ENCODE measurements at regions not wholly inside any gene's neighbourhood (a gene's known extent, or its start where the extent isn't known, plus 50 kb on each side); places are given as distances from the start of the nearest gene placed in this dataset.

GRCh38 chr11:97332271-97332670 is 942.5 kb downstream of the JRKL start:
- Histone ChIP-seq H3K27ac (no peak overlapping the region), H3K27me3 (no peaks in the 10 kb centered on the region), H3K4me1 (no peaks in the 10 kb centered on the region), H3K9me3 (no peaks in the 10 kb centered on the region), H3K4me3 (no peak overlapping the region), H3K36me3 (no peaks in the 10 kb centered on the region)
- TF ChIP-seq POLR2AphosphoS5 (IDR thresholded peaks at IDR 0.05), result no peak
- intact Hi-C loops (cut with DNase I; ENCODE audit: low total_unique reads), result no loop called here
- DNase-seq (ENCODE audit: low spot score in 2 of 2), result no peak

GRCh38 chr11:97336064-97336463 is 946.3 kb downstream of the JRKL start:
- no peaks in the 10 kb centered on the region for H3K36me3 ChIP-seq
- no peak overlapping the region for H3K4me3 ChIP-seq
- H3K9me3 ChIP-seq, result no peaks in the 10 kb centered on the region
- H3K27me3 ChIP-seq, result no peaks in the 10 kb centered on the region
- H3K27ac ChIP-seq, result no peak overlapping the region
- no peak for DNase-seq (ENCODE audit: low spot score in 2 of 2)
- TF ChIP-seq POLR2AphosphoS5 (IDR thresholded peaks at IDR 0.05) (no peak), POLR2A (IDR thresholded peaks at IDR 0.05) (no peak), CTCF (IDR thresholded peaks at IDR 0.05) (no peak)
- no peaks in the 10 kb centered on the region for H3K4me1 ChIP-seq
- intact Hi-C loops (cut with DNase I; ENCODE audit: low total_unique reads), result no loop called here

- Histone ChIP-seq H3K27me3 (no peaks in the 10 kb centered on the region), H3K27ac (no peak overlapping the region), H3K4me1 (no peaks in the 10 kb centered on the region), H3K4me3 (no peak overlapping the region), H3K9me3 (no peaks in the 10 kb centered on the region), H3K36me3 (no peaks in the 10 kb centered on the region)
- intact Hi-C loops (cut with DNase I; ENCODE audit: low total_unique reads), result no loop called here
- DNase-seq (ENCODE audit: low spot score in 2 of 2), result no peak
- TF ChIP-seq POLR2A (IDR thresholded peaks at IDR 0.05) (no peak), POLR2AphosphoS5 (IDR thresholded peaks at IDR 0.05) (no peak)
Measured at GRCh38 chr11:97345032-97345431, 955.2 kb downstream of the JRKL start.

- no peak for TF ChIP-seq POLR2A (IDR thresholded peaks at IDR 0.05)
- TF ChIP-seq CTCF (IDR thresholded peaks at IDR 0.05), result no peak
- no peak for TF ChIP-seq POLR2AphosphoS5 (IDR thresholded peaks at IDR 0.05)
- no peak for DNase-seq (ENCODE audit: low spot score in 2 of 2)
- Histone ChIP-seq H3K36me3 (no peaks in the 10 kb centered on the region), H3K27ac (no peak overlapping the region), H3K27me3 (no peaks in the 10 kb centered on the region), H3K4me1 (no peaks in the 10 kb centered on the region), H3K9me3 (no peaks in the 10 kb centered on the region), H3K4me3 (no peak overlapping the region)
- intact Hi-C loops (cut with DNase I; ENCODE audit: low total_unique reads), result no loop called here
Measured at GRCh38 chr11:97349201-97349600, 959.4 kb downstream of the JRKL start.

GRCh38 chr11:97351939-97352338 is 962.1 kb downstream of the JRKL start:
- Histone ChIP-seq H3K27me3 (no peaks in the 10 kb centered on the region), H3K9me3 (no peaks in the 10 kb centered on the region), H3K36me3 (no peaks in the 10 kb centered on the region), H3K4me1 (no peaks in the 10 kb centered on the region), H3K4me3 (no peak overlapping the region), H3K27ac (no peak overlapping the region)
- intact Hi-C loops (cut with DNase I; ENCODE audit: low total_unique reads), result no loop called here
- TF ChIP-seq CTCF (IDR thresholded peaks at IDR 0.05), result no peak
- no peak for TF ChIP-seq POLR2A (IDR thresholded peaks at IDR 0.05)
- DNase-seq (ENCODE audit: low spot score in 2 of 2), result no peak

- no peaks in the 10 kb centered on the region for H3K36me3 ChIP-seq
- H3K4me1 ChIP-seq, result no peaks in the 10 kb centered on the region
- no peak overlapping the region for H3K4me3 ChIP-seq
- no peaks in the 10 kb centered on the region for H3K27me3 ChIP-seq
- H3K27ac ChIP-seq, result no peak overlapping the region
- DNase-seq (ENCODE audit: low spot score in 2 of 2), result no peak
- intact Hi-C loops (cut with DNase I; ENCODE audit: low total_unique reads), result no loop called here
- H3K9me3 ChIP-seq, result no peaks in the 10 kb centered on the region
- no peak for TF ChIP-seq POLR2A (IDR thresholded peaks at IDR 0.05)
- TF ChIP-seq POLR2AphosphoS5 (IDR thresholded peaks at IDR 0.05), result no peak
- TF ChIP-seq CTCF (IDR thresholded peaks at IDR 0.05), result no peak
Measured at GRCh38 chr11:97354026-97354425, 964.2 kb downstream of the JRKL start.

Data from breast epithelium (tissue), 4 donors.